ENCODE measurements at regions not wholly inside any gene's neighbourhood (a gene's known extent, or its start where the extent isn't known, plus 50 kb on each side); places are given as distances from the start of the nearest gene placed in this dataset.

DNA sequence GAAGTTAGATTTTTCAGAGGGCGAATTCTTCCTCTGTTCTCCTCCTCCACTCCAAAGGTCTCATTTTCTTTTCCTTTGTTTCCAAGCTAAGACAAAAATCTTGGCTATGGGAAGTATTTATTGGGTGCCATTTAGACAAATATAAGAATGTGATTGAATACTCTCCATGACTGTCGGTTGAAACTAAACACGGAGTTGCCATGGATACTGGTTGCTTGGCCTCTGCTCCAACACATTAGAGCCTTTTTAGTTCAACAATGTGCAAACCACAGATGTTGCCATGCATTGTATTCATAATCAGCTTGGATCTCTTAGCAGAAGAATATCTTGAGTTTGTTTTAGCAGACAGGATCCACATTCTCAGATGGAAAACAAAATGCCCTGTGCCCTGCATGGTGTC is 366.5 kb upstream of the LCORL start:
- TF ChIP-seq, protein P1, sequence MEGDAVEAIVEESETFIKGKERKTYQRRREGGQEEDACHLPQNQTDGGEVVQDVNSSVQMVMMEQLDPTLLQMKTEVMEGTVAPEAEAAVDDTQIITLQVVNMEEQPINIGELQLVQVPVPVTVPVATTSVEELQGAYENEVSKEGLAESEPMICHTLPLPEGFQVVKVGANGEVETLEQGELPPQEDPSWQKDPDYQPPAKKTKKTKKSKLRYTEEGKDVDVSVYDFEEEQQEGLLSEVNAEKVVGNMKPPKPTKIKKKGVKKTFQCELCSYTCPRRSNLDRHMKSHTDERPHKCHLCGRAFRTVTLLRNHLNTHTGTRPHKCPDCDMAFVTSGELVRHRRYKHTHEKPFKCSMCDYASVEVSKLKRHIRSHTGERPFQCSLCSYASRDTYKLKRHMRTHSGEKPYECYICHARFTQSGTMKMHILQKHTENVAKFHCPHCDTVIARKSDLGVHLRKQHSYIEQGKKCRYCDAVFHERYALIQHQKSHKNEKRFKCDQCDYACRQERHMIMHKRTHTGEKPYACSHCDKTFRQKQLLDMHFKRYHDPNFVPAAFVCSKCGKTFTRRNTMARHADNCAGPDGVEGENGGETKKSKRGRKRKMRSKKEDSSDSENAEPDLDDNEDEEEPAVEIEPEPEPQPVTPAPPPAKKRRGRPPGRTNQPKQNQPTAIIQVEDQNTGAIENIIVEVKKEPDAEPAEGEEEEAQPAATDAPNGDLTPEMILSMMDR (IDR thresholded peaks at IDR 0.05): no peak
- TF ChIP-seq POLR2A (IDR thresholded peaks at IDR 0.05) (no peak), EP300 (IDR thresholded peaks at IDR 0.05) (no peak)
